HEK293T (cell line): ENCODE measurements at regions not wholly inside any gene's neighbourhood (a gene's known extent, or its start where the extent isn't known, plus 50 kb on each side); places are given as distances from the start of the nearest gene placed in this dataset.

ENCODE experiments used
- CTCF ChIA-PET: fragments of 350-600 bp; formaldehyde crosslinking; extraction: SDS; loops from one replicate; lab custom pipeline; 2021; ENCODE audit warnings: antibody characterized with exemption, inconsistent platforms; lab: Yijun Ruan, JAX
- POLR2A ChIA-PET: fragments of 350-600 bp; formaldehyde crosslinking; extraction: SDS; loops from one replicate; lab custom pipeline; 2020; ENCODE audit warnings: antibody characterized with exemption, inconsistent platforms; lab: Yijun Ruan, JAX
- DNase-seq: peaks from one replicate; pipeline ENCODE4 v3.0.0; 2012; ENCODE audit warnings: mixed read lengths; ENCODE audit errors: extremely low spot score
- ARNT ChIP-seq: fragments of 450-650 bp; IDR thresholded peaks from 2 replicates; pipeline ENCODE4 v1.6.1; 2017; ENCODE audit warnings: mild to moderate bottlenecking
- BHLHE40 ChIP-seq: fragments of 450-650 bp; IDR thresholded peaks from 2 replicates; pipeline ENCODE4 v1.6.1; 2016; ENCODE audit warnings: mild to moderate bottlenecking, moderate library complexity, borderline replicate concordance
- CTBP1 ChIP-seq: fragments of 450-650 bp; IDR thresholded peaks from 2 replicates; pipeline ENCODE4 v1.6.1; 2016; ENCODE audit warnings: borderline replicate concordance
- ELF4 ChIP-seq: fragments of 450-650 bp; IDR thresholded peaks from 2 replicates; pipeline ENCODE4 v1.6.1; 2017; ENCODE audit warnings: antibody characterized with exemption
- FOXA1 ChIP-seq: fragments of 450-650 bp; IDR thresholded peaks from 2 replicates; pipeline ENCODE4 v1.6.1; 2016; ENCODE audit warnings: mild to moderate bottlenecking
- FOXK2 ChIP-seq: fragments of 450-650 bp; IDR thresholded peaks from 2 replicates; pipeline ENCODE4 v1.6.1; 2016; ENCODE audit warnings: mild to moderate bottlenecking
- FOXM1 ChIP-seq: fragments of 450-650 bp; IDR thresholded peaks from 2 replicates; pipeline ENCODE4 v1.6.1; 2017; ENCODE audit warnings: mild to moderate bottlenecking, borderline replicate concordance
- HDGF ChIP-seq: fragments of 450-650 bp; IDR thresholded peaks from 2 replicates; pipeline ENCODE4 v1.6.1; 2017; ENCODE audit warnings: antibody characterized with exemption, borderline replicate concordance
- L3MBTL2 ChIP-seq: fragments of 450-650 bp; conservative IDR thresholded peaks from 2 replicates; pipeline ENCODE4 v1.6.1; 2016; ENCODE audit warnings: mild to moderate bottlenecking
- LEF1 ChIP-seq: fragments of 450-650 bp; IDR thresholded peaks from 2 replicates; pipeline ENCODE4 v1.6.1; 2017; ENCODE audit warnings: mild to moderate bottlenecking, borderline replicate concordance
- NFRKB ChIP-seq: fragments of 450-650 bp; IDR thresholded peaks from 2 replicates; pipeline ENCODE4 v1.6.1; 2016; ENCODE audit warnings: mild to moderate bottlenecking, moderate library complexity
- SP1 ChIP-seq: fragments of 450-650 bp; IDR thresholded peaks from 2 replicates; pipeline ENCODE4 v1.6.1; 2017
- SUZ12 ChIP-seq: fragments of 450-650 bp; IDR thresholded peaks from 2 replicates; pipeline ENCODE4 v1.6.1; 2016; ENCODE audit warnings: mild to moderate bottlenecking
- TARDBP ChIP-seq: fragments of 450-650 bp; IDR thresholded peaks from 2 replicates; pipeline ENCODE4 v1.6.1; 2016
- ZNF384 ChIP-seq: fragments of 450-650 bp; IDR thresholded peaks from 2 replicates; pipeline ENCODE4 v1.6.1; 2016
- TF ChIP-seq, protein P1 (sequence below): fragments of 450-650 bp; IDR thresholded peaks from 2 replicates; pipeline ENCODE4 v1.6.1; 2016

DNA sequence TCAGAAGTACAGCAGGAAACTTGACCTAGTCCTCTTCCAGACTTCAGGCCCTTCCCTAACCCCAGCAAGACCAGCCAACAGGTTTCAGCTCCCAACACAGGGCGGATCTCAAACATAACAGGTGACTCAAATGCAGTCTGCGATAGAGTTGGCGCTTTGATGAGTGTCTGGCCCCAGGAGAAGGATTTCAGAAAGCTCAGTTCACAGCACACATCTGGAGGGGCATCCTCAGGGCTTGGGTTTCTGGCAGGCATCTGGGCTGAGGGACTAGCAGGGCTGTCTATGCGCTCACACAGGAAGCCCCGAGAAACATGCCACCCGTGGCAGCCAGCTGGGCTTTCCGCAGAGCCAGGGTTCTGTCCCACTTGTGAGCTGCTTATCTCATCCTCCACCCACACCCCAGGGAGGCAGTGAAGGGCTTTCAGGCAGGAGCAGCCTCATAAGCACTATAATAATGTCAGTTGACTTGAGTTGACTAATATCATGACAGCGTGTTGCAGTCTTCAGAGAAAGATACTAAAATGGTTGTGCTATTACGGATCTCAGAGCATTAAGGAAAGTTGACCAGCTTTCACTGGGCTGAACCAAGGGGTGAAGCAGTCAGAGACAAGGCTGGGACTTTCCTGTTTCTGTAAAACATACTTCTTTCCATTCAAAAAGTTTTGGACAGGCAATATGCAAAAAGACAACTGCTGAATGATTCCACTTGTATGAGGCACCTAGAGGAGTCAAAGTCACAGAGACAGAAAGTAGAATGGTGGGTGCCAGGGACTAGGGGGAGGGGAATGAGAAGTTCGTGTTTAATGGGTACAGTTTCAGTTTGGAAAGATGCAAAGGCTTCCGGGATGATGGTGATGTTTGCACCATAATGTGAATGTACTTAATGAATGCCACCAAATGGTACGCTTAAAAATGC, 233.0 kb upstream of the IRF2BP2 start:
- POLR2A ChIA-PET = no interaction called here

DNA sequence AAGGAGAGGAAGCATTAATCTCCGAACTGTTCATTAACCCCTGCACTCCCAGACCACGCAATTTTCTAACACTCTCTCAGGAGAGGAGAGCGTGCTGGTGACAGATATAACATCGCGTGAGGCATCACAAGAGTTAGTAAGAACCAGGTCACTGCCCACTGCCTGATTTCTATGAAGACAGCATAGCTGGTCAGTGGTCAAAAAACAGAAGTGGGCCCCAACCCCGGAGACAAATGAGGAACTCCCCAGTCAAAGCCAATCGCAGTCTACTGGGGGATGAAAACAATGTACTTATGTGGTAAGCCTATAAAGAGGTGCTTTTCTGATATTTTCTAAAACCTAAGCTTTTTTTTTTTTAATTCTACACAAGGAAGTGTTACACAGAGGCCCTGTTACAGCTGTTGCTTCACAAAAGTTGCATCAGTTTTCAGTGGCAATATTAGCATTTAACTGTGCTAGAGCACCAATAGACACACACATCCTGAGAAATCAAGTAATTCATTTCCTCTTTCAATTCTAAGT, 231.8 kb upstream of the IRF2BP2 start:
- POLR2A ChIA-PET = no interaction called here
- no peak for DNase-seq
- TF ChIP-seq CTBP1 (no peak), ELF4 (no peak), FOXM1 (no peak), BHLHE40 (no peak), TARDBP (no peak), SP1 (no peak), L3MBTL2 (no peak), ARNT (no peak), SUZ12 (no peak), FOXK2 (no peak), NFRKB (no peak), HDGF (no peak), ZNF384 (no peak), FOXA1 (no peak), LEF1 (no peak)
- TF ChIP-seq, protein P1, sequence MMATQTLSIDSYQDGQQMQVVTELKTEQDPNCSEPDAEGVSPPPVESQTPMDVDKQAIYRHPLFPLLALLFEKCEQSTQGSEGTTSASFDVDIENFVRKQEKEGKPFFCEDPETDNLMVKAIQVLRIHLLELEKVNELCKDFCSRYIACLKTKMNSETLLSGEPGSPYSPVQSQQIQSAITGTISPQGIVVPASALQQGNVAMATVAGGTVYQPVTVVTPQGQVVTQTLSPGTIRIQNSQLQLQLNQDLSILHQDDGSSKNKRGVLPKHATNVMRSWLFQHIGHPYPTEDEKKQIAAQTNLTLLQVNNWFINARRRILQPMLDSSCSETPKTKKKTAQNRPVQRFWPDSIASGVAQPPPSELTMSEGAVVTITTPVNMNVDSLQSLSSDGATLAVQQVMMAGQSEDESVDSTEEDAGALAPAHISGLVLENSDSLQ = no peak
- CTCF ChIA-PET = no interaction called here

More for the DNA sequence above, 233.0 kb upstream of the IRF2BP2 start:
- TF ChIP-seq HDGF (no peak), LEF1 (no peak), FOXA1 (no peak), L3MBTL2 (no peak), BHLHE40 (no peak), ZNF384 (no peak), SP1 (no peak), FOXM1 (no peak), TARDBP (no peak), NFRKB (no peak), ELF4 (no peak), ARNT (no peak), SUZ12 (no peak), FOXK2 (no peak), CTBP1 (no peak)
- TF ChIP-seq, protein P1 = no peak
- CTCF ChIA-PET = no interaction called here
- no peak for DNase-seq

DNA sequence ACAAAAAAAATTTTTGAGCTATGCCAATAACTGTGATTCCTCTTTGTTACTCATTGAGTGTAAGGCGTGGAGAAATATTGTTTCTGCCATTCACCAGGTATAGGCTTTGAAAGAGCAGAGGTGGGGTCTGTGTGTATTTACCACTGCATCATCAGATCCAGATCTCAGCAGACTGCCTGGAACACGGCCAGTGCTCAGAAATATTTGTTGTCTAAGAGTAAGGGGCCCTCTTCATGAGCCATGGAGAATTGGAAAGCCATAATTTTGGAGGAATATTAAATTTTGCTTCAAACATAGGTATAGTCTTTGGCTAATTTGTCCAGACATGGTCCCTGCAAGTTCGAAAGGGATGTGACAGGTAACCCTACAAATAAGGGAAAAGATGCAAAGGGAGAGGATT, 231.3 kb upstream of the IRF2BP2 start:
- POLR2A ChIA-PET = no interaction called here
- CTCF ChIA-PET = no interaction called here
- no peak for DNase-seq
- no peak for TF ChIP-seq FOXK2
- no peak for TF ChIP-seq TARDBP
- no peak for TF ChIP-seq CTBP1
- no peak for TF ChIP-seq ELF4
- no peak for TF ChIP-seq HDGF

DNA sequence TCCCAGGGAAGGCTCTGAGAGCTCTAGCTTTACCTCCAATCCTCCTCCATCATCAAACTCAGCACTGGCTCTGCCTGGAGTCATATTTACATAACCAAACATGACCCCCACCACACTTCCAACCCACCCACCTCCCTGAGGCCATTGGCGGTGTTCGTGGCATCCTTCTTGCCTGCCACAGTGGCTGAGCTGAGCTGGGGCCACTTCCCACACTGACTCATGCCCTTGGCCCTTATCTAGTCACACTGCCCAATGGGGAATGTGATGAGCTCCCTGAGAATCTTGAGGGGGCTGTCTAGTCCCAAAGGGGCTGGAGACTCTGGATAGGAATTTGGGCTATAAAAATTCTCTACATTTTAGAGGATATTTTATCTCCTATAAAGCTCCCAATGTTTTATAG, 230.9 kb upstream of the IRF2BP2 start:
- no peak for DNase-seq
- ChIA-PET CTCF (no interaction called here), POLR2A (no interaction called here)
- TF ChIP-seq ARNT (no peak), CTBP1 (no peak), FOXA1 (no peak), FOXK2 (no peak), LEF1 (no peak), SUZ12 (no peak), SP1 (no peak), TARDBP (no peak), L3MBTL2 (no peak), HDGF (no peak), ZNF384 (no peak), BHLHE40 (no peak), FOXM1 (no peak), NFRKB (no peak), ELF4 (no peak)
- TF ChIP-seq, protein P1 = no peak

DNA sequence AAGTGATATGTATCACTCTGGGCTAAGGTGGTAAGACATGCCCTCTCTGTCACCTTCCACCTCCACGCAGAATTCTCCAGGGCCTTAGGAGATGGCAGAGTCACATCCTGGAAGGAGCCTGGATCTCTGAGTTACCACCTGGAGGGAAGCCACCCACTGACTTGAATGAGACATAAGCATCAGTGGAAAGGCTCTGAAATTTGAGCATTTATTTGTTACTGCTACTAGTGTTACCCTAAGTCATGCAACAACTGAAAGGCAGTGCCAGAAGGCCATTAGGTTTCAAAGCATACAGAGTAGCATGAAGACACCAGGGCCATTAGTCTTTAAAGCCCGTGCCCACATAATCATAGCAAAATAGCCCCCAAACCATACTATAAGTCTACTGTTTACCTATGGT, 230.3 kb upstream of the IRF2BP2 start:
- CTCF ChIA-PET = no interaction called here
- DNase-seq = no peak
- POLR2A ChIA-PET = no interaction called here
- TF ChIP-seq, protein P1 = no peak
- no peak for TF ChIP-seq ELF4
- no peak for TF ChIP-seq TARDBP
- no peak for TF ChIP-seq ZNF384
- TF ChIP-seq BHLHE40 = no peak
